ENCODE measurements at regions not wholly inside any gene's neighbourhood (a gene's known extent, or its start where the extent isn't known, plus 50 kb on each side); places are given as distances from the start of the nearest gene placed in this dataset.

- TF ChIP-seq CTCF (IDR thresholded peaks at IDR 0.05; ENCODE audit: borderline replicate concordance, extremely low read depth, low read length, poor library complexity, severe bottlenecking) (no peak), EZH2 (IDR thresholded peaks at IDR 0.05; ENCODE audit: borderline replicate concordance, low read depth, low read length, severe bottlenecking) (no peak)
These were observed 449.7 kb upstream of the DDI1 start for GRCh38 chr11:103586756-103587155.

All from DND-41 (cell line).